ENCODE measurements at regions not wholly inside any gene's neighbourhood (a gene's known extent, or its start where the extent isn't known, plus 50 kb on each side); places are given as distances from the start of the nearest gene placed in this dataset.
"Not testable (repeated sequence)": the region's sequence is repeated elsewhere in the genome, so short reads cannot be mapped to it uniquely, and the experiment has no call there.

DNA sequence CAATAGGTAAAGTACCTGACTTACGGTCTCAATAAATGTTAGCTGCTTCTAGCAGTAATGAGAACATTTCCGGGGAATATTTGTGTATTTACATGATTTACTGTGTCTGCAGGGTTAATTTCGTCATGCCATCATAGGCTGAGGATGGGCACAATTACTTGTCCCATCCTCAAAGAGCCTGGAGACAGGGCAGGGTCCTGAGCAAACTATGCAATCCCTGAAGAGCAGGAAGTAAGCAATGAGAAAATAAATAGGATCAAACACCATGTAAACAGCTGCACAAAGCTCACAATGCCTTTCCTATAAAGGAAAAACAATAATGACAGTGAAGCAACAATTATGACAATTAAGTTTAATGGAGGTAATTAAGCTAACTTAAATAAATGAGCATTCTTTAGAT is 114.6 kb upstream of the FOXQ1 start:
- DNase-seq, result no peak

GRCh38 chr6:1191141-1191630 is 120.7 kb upstream of the FOXQ1 start:
- DNase-seq, result no peak

- no peak for DNase-seq
These were observed 121.5 kb upstream of the FOXQ1 start for GRCh38 chr6:1190366-1190765.

GRCh38 chr6:1188199-1188598 is 123.7 kb upstream of the FOXQ1 start:
- no peak for DNase-seq

GRCh38 chr6:1187293-1188131 is 124.4 kb upstream of the FOXQ1 start:
- DNase-seq, result no peak

DNA sequence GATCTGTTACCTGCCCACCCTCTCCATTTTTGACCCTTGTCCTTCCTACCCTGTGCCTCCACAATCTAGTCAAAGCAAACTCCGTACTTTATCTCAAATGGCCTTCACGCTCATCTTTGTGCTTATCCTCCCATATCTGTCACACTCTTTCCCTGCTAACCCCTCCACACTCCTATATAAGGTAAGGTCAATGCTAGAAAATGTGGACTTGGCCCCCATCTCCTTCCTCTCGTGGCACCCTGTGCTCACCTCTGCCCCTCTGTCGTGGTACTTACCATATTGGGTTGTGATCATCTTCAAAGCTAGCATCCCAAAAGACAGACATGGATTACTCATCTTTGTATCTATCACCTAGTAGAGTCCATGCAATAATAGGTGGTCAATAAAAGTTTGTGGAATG is 127.6 kb upstream of the FOXQ1 start:
- DNase-seq, result no peak

GRCh38 chr6:1182722-1183521 is 129.0 kb upstream of the FOXQ1 start:
- DNase-seq, result no peak

DNA sequence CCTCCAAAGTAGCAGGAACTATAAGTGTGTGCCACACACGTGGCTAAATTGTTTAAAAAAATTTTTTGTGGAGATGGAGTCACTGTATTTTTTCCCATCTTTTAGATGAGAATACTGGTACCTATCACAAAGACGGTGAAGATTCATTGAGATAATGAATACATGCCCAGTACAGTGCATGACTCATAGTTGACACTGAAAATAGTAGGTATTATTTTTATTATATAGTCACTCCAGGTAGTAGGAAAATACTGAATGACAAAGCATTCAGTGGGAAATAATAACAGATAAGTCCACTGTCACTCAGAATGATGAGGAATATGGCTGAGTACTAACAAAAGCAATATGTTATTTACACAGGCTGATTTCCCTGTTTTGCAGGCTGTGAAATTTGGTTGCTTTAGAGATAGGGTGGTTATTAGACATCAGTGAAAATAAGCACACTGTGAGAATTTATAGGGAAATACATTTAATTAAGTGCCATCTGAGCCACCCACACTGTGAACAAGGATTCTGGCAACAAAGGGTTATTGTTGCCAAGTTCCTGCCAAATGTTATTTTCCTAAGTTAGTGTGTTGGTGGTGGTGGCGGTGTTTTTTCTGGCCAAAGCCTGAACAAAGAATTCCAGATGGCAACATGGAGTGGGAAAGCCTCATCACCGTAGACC is 129.8 kb upstream of the FOXQ1 start:
- DNase-seq, result no peak

- no peak for DNase-seq
These were observed 132.1 kb upstream of the FOXQ1 start for GRCh38 chr6:1179571-1180459.

GRCh38 chr6:1178590-1178989 is 133.3 kb upstream of the FOXQ1 start:
- no peak for DNase-seq

DNA sequence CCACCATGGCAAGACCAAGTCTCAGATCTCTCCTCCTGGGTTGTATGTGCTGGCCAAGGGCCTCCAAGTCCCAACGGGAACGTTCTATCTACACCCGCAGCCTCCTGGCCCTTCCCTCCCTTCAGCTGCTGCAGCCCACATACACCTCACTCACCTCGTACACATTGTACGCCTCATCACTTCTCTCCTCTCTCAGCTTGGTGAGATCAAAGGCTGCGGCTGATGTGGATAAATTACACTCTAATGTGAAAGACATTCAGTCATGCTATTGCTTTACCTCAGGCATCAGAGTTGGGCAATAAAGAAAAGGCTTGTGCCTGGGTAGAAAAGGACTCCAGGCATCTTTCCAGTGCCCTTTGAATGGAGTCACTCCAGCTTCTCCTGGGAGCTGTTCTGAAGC is 135.3 kb upstream of the FOXQ1 start:
- DNase-seq, result no peak

GRCh38 chr6:1175877-1176276 is 136.0 kb upstream of the FOXQ1 start:
- no peak for DNase-seq

- DNase-seq, result no peak
These were observed 141.1 kb upstream of the FOXQ1 start for GRCh38 chr6:1170794-1171193.

DNA sequence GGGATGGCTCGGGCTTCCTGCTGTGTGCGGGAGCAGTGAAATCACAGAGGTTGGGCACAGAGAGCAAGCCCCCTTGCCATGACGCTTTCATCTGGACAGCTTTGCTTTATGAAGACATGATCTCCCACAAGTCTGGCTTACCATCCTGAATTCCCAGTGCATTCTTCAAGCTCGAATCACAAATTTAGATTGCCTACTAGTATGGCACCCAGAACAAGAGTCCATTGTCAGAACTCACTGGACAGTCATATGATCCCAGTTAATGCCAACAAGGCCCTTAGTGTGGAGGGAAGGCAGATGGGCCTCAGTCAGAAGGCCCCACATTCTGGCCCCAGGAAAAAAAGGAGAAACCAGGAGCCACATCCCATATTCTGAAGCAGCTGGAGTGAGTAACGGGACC is 147.3 kb upstream of the FOXQ1 start:
- no peak for DNase-seq

GRCh38 chr6:1163501-1163900 is 148.4 kb upstream of the FOXQ1 start:
- DNase-seq, result no peak

DNA sequence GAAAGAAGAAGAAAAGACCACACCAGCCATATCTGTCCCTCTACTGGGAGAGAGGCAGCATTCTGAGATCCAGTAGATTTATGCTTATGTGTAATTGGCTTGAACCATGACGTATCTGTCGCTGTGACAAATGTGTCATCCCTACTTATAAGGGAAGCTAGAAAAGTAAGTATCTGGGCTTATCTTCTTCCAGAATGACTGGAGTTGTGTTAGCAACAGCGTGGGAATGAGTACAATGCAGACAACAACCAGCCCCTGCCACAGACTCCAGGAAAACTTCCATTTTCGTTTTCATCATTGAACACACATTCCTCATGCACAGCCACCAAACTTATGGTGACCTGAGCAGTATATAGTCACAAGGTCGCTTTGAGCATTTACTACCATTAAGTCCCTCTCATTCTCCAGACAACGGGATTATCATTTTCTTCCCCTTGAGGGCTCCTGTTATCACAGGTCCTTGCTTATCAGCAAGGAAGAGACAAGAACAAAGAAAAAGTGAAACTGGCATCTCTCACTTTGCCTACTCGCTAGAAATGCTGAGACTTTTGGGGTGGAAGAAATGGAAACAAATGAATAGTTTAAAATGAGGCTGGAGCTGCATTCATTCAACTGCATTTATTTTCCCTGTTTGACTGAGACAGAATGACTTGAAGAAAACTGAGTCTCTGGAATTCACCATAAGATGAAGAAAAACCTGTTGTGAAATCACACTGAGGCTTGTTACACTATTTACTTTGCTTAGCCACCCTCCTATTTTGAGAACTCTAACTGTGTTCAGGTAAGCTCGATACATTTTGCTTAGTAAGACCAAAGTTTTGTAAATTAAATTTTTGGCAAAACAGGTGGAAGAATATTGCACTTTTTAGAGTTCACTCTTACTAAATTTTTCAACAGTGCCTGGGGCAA is 149.3 kb upstream of the FOXQ1 start:
- DNase-seq, result no peak

DNA sequence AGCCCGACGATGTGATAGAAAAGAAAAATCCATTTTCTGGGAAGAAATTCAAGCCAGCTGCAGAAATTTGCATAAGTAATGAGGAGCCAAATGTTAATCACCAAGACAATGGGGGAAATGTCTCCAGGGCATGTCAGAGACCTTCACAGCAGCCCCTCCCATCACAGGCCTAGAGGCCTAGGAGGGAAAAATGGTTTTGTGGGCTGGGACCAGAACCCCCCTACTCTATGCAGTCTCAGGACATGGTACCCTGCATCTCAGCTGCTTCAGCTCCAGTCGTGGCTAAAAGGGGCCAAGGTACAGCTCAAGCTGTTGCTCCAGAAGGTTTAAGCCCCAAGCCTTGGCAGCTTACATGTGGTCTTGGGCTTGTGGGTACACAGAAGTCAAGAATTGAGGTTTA is 155.5 kb upstream of the FOXQ1 start:
- not testable (repeated sequence) for DNase-seq

- DNase-seq, result no peak
These were observed 158.1 kb upstream of the FOXQ1 start for GRCh38 chr6:1153696-1154245.

GRCh38 chr6:1146500-1146899 is 165.4 kb upstream of the FOXQ1 start:
- DNase-seq, result no peak

- DNase-seq, result no peak
These were observed 166.1 kb upstream of the FOXQ1 start for GRCh38 chr6:1145768-1146218.
